Activated CD4-positive, CD25-positive, alpha-beta regulatory T cell treated with anti-CD3 and anti-CD28 coated beads, Interleukin-2, amount 50 U/mL, for 24 hours (primary cell): ENCODE measurements at regions not wholly inside any gene's neighbourhood (a gene's known extent, or its start where the extent isn't known, plus 50 kb on each side); places are given as distances from the start of the nearest gene placed in this dataset.
"Not testable (repeated sequence)": the region's sequence is repeated elsewhere in the genome, so short reads cannot be mapped to it uniquely, and the experiment has no call there.

Experiments
- ATAC-seq, 2 donors: fragments of 150-1000 bp; cut with Tn5 transposase; one replicate each; pipeline ENCODE4 v1.10.0; 2021; ENCODE audit warnings: mild to moderate bottlenecking in 1 of 2, moderate library complexity in 1 of 2

GRCh38 chr4:121616449-121616848 is 80.3 kb downstream of the ANXA5 start:
- ATAC-seq = not testable (repeated sequence)

GRCh38 chr4:121614101-121614500 is 82.7 kb downstream of the ANXA5 start:
- ATAC-seq = no peak

GRCh38 chr4:121599049-121599448 is 97.7 kb downstream of the ANXA5 start:
- no peak for ATAC-seq

- peak; percentile 33 to 61 for ATAC-seq
Observed at GRCh38 chr4:121597346-121597934, 99.3 kb downstream of the ANXA5 start.

GRCh38 chr4:121594796-121595526 is 101.8 kb downstream of the ANXA5 start:
- ATAC-seq = no peak

- ATAC-seq = no peak
Observed at GRCh38 chr4:121593760-121594159, 103.0 kb downstream of the ANXA5 start.

GRCh38 chr4:121592257-121592656 is 104.5 kb downstream of the ANXA5 start:
- ATAC-seq = not testable (repeated sequence)

GRCh38 chr4:121584836-121585235 is 111.9 kb downstream of the ANXA5 start:
- no peak for ATAC-seq

- no peak for ATAC-seq
Observed at GRCh38 chr4:121583396-121583795, 113.4 kb downstream of the ANXA5 start.

GRCh38 chr4:121582296-121582695 is 114.5 kb downstream of the ANXA5 start:
- no peak for ATAC-seq

- not testable (repeated sequence) for ATAC-seq
Observed at GRCh38 chr4:121575392-121575791, 121.4 kb downstream of the ANXA5 start.

GRCh38 chr4:121574618-121575017 is 122.2 kb downstream of the ANXA5 start:
- ATAC-seq = no peak

- ATAC-seq = no peak
Observed at GRCh38 chr4:121567748-121568147, 129.0 kb downstream of the ANXA5 start.

- ATAC-seq = no peak
Observed at GRCh38 chr4:121564840-121565375, 131.9 kb downstream of the ANXA5 start.

GRCh38 chr4:121562811-121563210 is 134.0 kb downstream of the ANXA5 start:
- no peak for ATAC-seq

GRCh38 chr4:121555315-121556107 is 141.3 kb downstream of the ANXA5 start:
- no peak for ATAC-seq

GRCh38 chr4:121554382-121554781 is 142.4 kb downstream of the ANXA5 start:
- ATAC-seq = peak in 1 of 2 donors; percentile 21

GRCh38 chr4:121551881-121552280 is 144.9 kb downstream of the ANXA5 start:
- ATAC-seq = no peak

- no peak for ATAC-seq
Observed at GRCh38 chr4:121551271-121551670, 145.5 kb downstream of the ANXA5 start.

GRCh38 chr4:121541696-121542095 is 155.1 kb downstream of the ANXA5 start:
- no peak for ATAC-seq

- ATAC-seq = no peak
Observed at GRCh38 chr4:121535351-121535750, 154.5 kb upstream of the QRFPR start.

GRCh38 chr4:121534187-121534586 is 153.4 kb upstream of the QRFPR start:
- no peak for ATAC-seq

- ATAC-seq = no peak
Observed at GRCh38 chr4:121526509-121526908, 145.7 kb upstream of the QRFPR start.
